ENCODE measurements at regions not wholly inside any gene's neighbourhood (a gene's known extent, or its start where the extent isn't known, plus 50 kb on each side); places are given as distances from the start of the nearest gene placed in this dataset.

- no peak for TF ChIP-seq YY1 (IDR thresholded peaks at IDR 0.05; ENCODE audit: extremely low read depth, insufficient replicate concordance, low read depth, low read length)
- TF ChIP-seq REST (IDR thresholded peaks at IDR 0.05; ENCODE audit: low read depth): no peak
- no peak for TF ChIP-seq ZNF274 (IDR thresholded peaks at IDR 0.05; ENCODE audit: low read depth, low read length)
- no peak for TF ChIP-seq FOSL1 (IDR thresholded peaks at IDR 0.05; ENCODE audit: low read depth)
- no peak for TF ChIP-seq POLR2AphosphoS5 (IDR thresholded peaks at IDR 0.05; ENCODE audit: low read depth, low read length)
Observed at GRCh38 chr7:46123-46829, 146.1 kb upstream of the FAM20C start (continued).

- no peaks in the 10 kb centered on the region for H3K4me1 ChIP-seq (ENCODE audit: control insufficient read depth in 1 of 2, insufficient read depth in 2 of 2, low read length in 2 of 2)
- H3K4me2 ChIP-seq (ENCODE audit: low read length): no peak overlapping the region
- H3K9me2 ChIP-seq (ENCODE audit: insufficient read depth): no peaks in the 10 kb centered on the region
- H4K20me1 ChIP-seq (ENCODE audit: insufficient read depth): no peaks in the 10 kb centered on the region
- H3K36me3 ChIP-seq (ENCODE audit: control insufficient read depth in 1 of 2, insufficient read depth in 2 of 2, low read length in 2 of 2): no peaks in the 10 kb centered on the region
- ATAC-seq (no peak), DNase-seq (ENCODE audit: low read depth, low spot score) (no peak)
- peaks cover 23% of the 10 kb centered on the region; the same call in 1 of the 2 replicates for H3K27me3 ChIP-seq (ENCODE audit: insufficient read depth, low read length)
- no peak overlapping the region for H3K4me3 ChIP-seq (replicated peaks in 1 of 2; ENCODE audit: low read depth in 1 of 2, low read length in 2 of 2)
- ChIA-PET RAD21 (ENCODE audit: low non-redundant PET in 1 of 2, low total read pairs in 2 of 2, uncharacterized antibody in 2 of 2, unreplicated experiment in 2 of 2) (no interaction called here), POLR2A (no interaction called here), CTCF (no interaction called here)
- H3K79me2 ChIP-seq (ENCODE audit: insufficient read depth, low read length): no peaks in the 10 kb centered on the region
- no peaks in the 10 kb centered on the region for H3K9me3 ChIP-seq (ENCODE audit: control insufficient read depth in 1 of 2, insufficient read depth in 1 of 2, low read depth in 1 of 2, low read length in 2 of 2)
- BruUV-seq (replicated peaks): no TSS peak
- no peak overlapping the region for H2AFZ ChIP-seq (ENCODE audit: low read depth, low read length, poor library complexity, severe bottlenecking)
- intact Hi-C loops (cut with micrococcal nuclease): no loop called here
- no peak overlapping the region for H3K9ac ChIP-seq (ENCODE audit: low read length)
- TF ChIP-seq EGR1 (IDR thresholded peaks at IDR 0.05; ENCODE audit: low read depth) (no peak), TCF7L2 (IDR thresholded peaks at IDR 0.05; ENCODE audit: borderline replicate concordance, extremely low read depth, insufficient read depth, insufficient read length) (no peak), ELF1 (IDR thresholded peaks at IDR 0.05; ENCODE audit: borderline replicate concordance, low read depth) (no peak), EZH2 (IDR thresholded peaks at IDR 0.05) (no peak)
- H3K27ac ChIP-seq (ENCODE audit: low read depth, low read length): no peak overlapping the region
Observed at GRCh38 chr7:46830-47140, 145.6 kb upstream of the FAM20C start.
